ENCODE measurements at regions not wholly inside any gene's neighbourhood (a gene's known extent, or its start where the extent isn't known, plus 50 kb on each side); places are given as distances from the start of the nearest gene placed in this dataset.

DNA sequence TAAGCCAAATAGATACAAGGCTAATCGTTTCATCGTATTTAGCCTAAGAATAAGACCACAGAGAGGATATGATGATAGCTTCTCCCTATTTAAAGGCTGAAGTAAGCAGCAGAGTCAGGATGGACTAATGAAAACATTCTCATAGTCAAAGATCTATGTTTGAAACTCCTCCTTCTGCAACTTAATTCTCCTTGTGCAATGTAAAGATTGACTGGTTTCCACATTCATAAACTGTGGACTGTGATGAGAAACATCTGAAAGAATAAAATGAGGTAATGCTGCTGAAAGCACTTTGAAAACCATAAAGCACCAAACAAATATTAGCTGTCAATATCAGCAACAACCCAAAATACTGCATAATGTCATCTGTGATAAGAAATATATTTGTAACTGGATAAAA lies 361.9 kb downstream of the CSNK1G3 start:
- WGBS (ENCODE audit: insufficient coverage) = no CpG with 5 or more reads among the region's 2 CpGs
- Histone ChIP-seq H3K4me3 (ENCODE audit: low read length) (no peak overlapping the region), H3K27me3 (ENCODE audit: control insufficient read depth, insufficient read depth, low read length) (no peaks in the 10 kb centered on the region), H3K27ac (ENCODE audit: low read length) (no peak overlapping the region), H3K4me1 (ENCODE audit: control insufficient read depth, insufficient read depth, low read length) (peaks cover 18% of the 10 kb centered on the region), H3K9me3 (replicated peaks; ENCODE audit: control insufficient read depth, low read depth, low read length) (no peaks in the 10 kb centered on the region), H3K36me3 (ENCODE audit: control insufficient read depth, insufficient read depth, low read length) (no peaks in the 10 kb centered on the region)
- DNase-seq = peak; percentile 29

DNA sequence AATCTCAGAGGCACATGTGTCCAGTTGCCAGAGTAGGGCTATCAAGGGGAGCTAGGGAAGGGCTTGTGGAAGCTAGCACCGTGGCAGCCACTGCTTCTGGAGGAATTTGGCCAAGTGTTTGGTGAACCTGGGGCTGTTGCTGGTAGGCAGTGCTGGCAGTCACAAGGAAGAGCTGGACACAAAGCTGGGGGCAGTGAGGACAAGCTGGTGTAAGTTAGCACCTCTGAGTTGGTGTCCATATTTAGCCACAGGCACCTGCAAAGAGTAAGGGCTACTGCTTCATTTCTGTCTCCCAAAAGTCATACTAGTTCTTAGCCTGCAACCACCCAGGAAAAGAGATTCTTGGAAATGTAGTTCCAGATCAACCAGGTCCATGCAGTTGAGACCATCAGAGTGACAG lies 359.4 kb downstream of the CSNK1G3 start:
- no peak overlapping the region for H3K4me3 ChIP-seq (ENCODE audit: low read length)
- H3K27ac ChIP-seq (ENCODE audit: low read length) = no peak overlapping the region
- no peaks in the 10 kb centered on the region for H3K27me3 ChIP-seq (ENCODE audit: control insufficient read depth, insufficient read depth, low read length)
- DNase-seq = no peak
- peaks cover 18% of the 10 kb centered on the region for H3K4me1 ChIP-seq (ENCODE audit: control insufficient read depth, insufficient read depth, low read length)
- no peaks in the 10 kb centered on the region for H3K36me3 ChIP-seq (ENCODE audit: control insufficient read depth, insufficient read depth, low read length)
- H3K9me3 ChIP-seq (replicated peaks; ENCODE audit: control insufficient read depth, low read depth, low read length) = no peaks in the 10 kb centered on the region
- WGBS (ENCODE audit: insufficient coverage) = 100% methylated on average over 1 of the region's 1 CpG

DNA sequence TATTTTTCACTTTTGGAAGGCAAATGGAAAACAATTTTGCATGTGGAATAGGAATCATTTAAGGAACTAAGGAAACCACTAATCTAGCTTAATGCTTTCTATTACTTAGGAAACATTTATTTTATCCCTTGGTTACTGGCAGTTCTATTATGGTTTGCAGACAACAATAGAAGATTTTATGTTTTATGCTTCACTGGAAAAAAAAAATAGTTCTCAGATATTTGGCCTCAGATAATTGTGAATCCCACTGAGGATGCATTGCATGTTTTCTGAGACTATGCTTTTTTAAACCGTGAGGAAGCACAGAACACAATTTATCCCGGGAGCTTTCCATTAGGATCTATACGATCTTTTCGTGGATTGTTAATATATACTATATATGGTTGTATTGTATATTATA lies 356.9 kb downstream of the CSNK1G3 start:
- no CpG with 5 or more reads among the region's 4 CpGs for WGBS (ENCODE audit: insufficient coverage)
- Histone ChIP-seq H3K36me3 (ENCODE audit: control insufficient read depth, insufficient read depth, low read length) (no peaks in the 10 kb centered on the region), H3K27ac (ENCODE audit: low read length) (no peak overlapping the region), H3K4me1 (ENCODE audit: control insufficient read depth, insufficient read depth, low read length) (peaks cover 5% of the 10 kb centered on the region), H3K27me3 (ENCODE audit: control insufficient read depth, insufficient read depth, low read length) (no peaks in the 10 kb centered on the region), H3K4me3 (ENCODE audit: low read length) (no peak overlapping the region), H3K9me3 (replicated peaks; ENCODE audit: control insufficient read depth, low read depth, low read length) (no peaks in the 10 kb centered on the region)
- DNase-seq = peak; percentile 90

DNA sequence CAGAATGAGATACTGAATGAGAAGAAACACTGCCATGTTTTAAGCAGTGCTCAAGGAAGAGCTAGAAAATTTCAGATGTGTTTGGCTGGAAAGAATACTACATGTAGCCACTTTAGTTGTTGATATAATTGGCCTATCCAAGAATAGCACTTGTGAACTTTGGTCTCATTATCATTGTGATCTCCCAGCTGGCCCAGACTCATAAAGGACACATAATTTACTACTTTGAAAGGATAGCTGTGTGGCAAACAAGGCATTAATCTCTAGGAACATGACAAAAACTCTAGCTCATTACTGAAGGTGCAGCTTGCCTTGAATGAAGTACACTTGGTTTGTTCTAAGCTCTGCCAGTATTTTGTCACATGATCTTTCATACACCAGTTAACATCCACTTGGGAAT lies 356.3 kb downstream of the CSNK1G3 start:
- H3K27ac ChIP-seq (ENCODE audit: low read length) = no peak overlapping the region
- H3K9me3 ChIP-seq (replicated peaks; ENCODE audit: control insufficient read depth, low read depth, low read length) = no peaks in the 10 kb centered on the region
- H3K36me3 ChIP-seq (ENCODE audit: control insufficient read depth, insufficient read depth, low read length) = no peaks in the 10 kb centered on the region
- H3K27me3 ChIP-seq (ENCODE audit: control insufficient read depth, insufficient read depth, low read length) = no peaks in the 10 kb centered on the region
- peak; percentile 32 for DNase-seq
- no peak overlapping the region for H3K4me3 ChIP-seq (ENCODE audit: low read length)
- H3K4me1 ChIP-seq (ENCODE audit: control insufficient read depth, insufficient read depth, low read length) = peaks cover 5% of the 10 kb centered on the region

DNA sequence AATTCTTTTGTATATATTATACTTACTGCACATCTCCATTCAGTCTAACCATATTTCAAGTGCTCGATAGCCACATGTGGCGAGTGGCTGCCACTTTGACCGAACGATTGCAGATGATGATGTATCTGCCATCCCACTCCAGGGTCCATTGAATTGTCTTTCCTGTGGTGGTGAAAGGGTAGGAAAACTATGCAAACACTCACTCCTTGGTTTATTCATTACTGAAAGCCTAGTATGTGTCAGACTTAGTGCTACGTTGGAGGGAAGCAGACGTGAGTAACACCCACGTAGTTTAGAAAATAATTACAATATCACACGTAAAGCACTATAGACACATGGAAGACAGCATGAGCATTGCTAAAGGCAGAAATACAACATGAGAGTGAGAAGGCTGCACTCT lies 353.7 kb downstream of the CSNK1G3 start:
- Histone ChIP-seq H3K27me3 (ENCODE audit: control insufficient read depth, insufficient read depth, low read length) (no peaks in the 10 kb centered on the region), H3K4me3 (ENCODE audit: low read length) (no peak overlapping the region), H3K9me3 (replicated peaks; ENCODE audit: control insufficient read depth, low read depth, low read length) (no peaks in the 10 kb centered on the region), H3K27ac (ENCODE audit: low read length) (no peak overlapping the region), H3K4me1 (ENCODE audit: control insufficient read depth, insufficient read depth, low read length) (peaks cover 2% of the 10 kb centered on the region), H3K36me3 (ENCODE audit: control insufficient read depth, insufficient read depth, low read length) (no peaks in the 10 kb centered on the region)
- no CpG with 5 or more reads among the region's 8 CpGs for WGBS (ENCODE audit: insufficient coverage)
- no peak for DNase-seq

DNA sequence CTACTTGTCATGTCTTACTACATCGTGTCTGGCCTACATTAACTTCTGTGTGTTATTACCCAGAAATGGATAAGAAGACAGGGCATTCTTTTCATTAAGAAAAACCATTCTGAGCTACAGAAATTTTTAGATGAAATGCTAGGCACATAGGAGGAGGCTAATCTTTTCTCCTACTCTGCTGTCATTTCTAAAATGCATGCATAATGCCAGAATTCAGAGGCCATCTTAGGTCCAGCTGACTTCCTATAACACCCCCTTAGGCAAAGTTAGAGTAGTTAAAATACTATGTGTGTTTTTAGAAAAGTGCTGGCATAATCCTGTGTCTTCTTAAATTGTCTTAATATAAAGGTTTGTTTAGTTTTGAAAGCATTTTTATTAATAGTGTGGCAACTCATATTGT lies 352.6 kb downstream of the CSNK1G3 start:
- no CpG with 5 or more reads among the region's 1 CpG for WGBS (ENCODE audit: insufficient coverage)
- Histone ChIP-seq H3K9me3 (replicated peaks; ENCODE audit: control insufficient read depth, low read depth, low read length) (no peaks in the 10 kb centered on the region), H3K4me3 (ENCODE audit: low read length) (no peak overlapping the region), H3K36me3 (ENCODE audit: control insufficient read depth, insufficient read depth, low read length) (no peaks in the 10 kb centered on the region), H3K4me1 (ENCODE audit: control insufficient read depth, insufficient read depth, low read length) (peaks cover 2% of the 10 kb centered on the region), H3K27ac (ENCODE audit: low read length) (no peak overlapping the region), H3K27me3 (ENCODE audit: control insufficient read depth, insufficient read depth, low read length) (no peaks in the 10 kb centered on the region)
- DNase-seq = no peak

DNA sequence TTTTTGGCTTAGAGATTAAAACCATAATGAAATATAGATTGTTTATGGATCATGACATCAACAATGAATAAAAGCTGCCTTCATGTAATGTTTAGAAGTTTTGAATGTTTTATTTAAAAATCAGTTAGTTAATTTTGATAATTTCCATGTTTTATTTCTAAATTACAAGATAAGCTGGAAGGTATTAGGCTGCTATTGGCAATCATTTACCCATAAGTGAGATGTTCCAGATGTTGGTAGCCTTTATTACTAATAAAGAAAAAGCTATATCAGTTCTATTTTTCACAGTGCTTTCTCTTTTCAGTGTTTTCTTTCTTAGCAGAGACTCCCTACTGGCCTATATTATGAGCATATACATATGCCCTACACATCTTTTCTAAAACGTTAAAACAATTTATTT lies 347.0 kb downstream of the CSNK1G3 start:
- Histone ChIP-seq H3K27ac (ENCODE audit: low read length) (no peak overlapping the region), H3K9me3 (replicated peaks; ENCODE audit: control insufficient read depth, low read depth, low read length) (no peaks in the 10 kb centered on the region), H3K36me3 (ENCODE audit: control insufficient read depth, insufficient read depth, low read length) (no peaks in the 10 kb centered on the region), H3K27me3 (ENCODE audit: control insufficient read depth, insufficient read depth, low read length) (no peaks in the 10 kb centered on the region), H3K4me1 (ENCODE audit: control insufficient read depth, insufficient read depth, low read length) (no peaks in the 10 kb centered on the region), H3K4me3 (ENCODE audit: low read length) (no peak overlapping the region)
- no peak for DNase-seq
- 60% methylated on average over 1 of the region's 1 CpG for WGBS (ENCODE audit: insufficient coverage)

DNA sequence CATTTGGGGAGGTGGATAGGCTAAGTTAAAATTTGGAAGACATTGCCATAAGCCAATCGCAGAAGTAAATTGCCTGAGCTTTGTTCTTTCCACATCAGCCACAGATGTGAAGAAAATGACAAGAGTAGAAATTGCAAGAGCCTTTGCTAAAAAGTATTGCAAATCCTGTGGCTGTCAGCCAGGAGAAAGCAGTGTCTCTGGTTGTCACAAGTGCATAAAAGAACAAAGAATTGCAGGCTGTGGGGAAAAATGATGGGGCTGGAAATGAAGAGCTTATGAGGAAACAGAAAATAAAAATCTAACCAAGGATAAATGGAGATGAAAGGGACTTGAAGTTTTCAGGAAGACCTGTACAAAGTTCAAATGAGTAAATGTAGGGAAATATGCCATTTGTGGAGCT lies 344.8 kb downstream of the CSNK1G3 start:
- no peaks in the 10 kb centered on the region for H3K36me3 ChIP-seq (ENCODE audit: control insufficient read depth, insufficient read depth, low read length)
- no peaks in the 10 kb centered on the region for H3K4me1 ChIP-seq (ENCODE audit: control insufficient read depth, insufficient read depth, low read length)
- no peaks in the 10 kb centered on the region for H3K9me3 ChIP-seq (replicated peaks; ENCODE audit: control insufficient read depth, low read depth, low read length)
- no peak overlapping the region for H3K4me3 ChIP-seq (ENCODE audit: low read length)
- no CpG with 5 or more reads among the region's 1 CpG for WGBS (ENCODE audit: insufficient coverage)
- H3K27ac ChIP-seq (ENCODE audit: low read length) = no peak overlapping the region
- DNase-seq = peak; percentile 44
- H3K27me3 ChIP-seq (ENCODE audit: control insufficient read depth, insufficient read depth, low read length) = no peaks in the 10 kb centered on the region

DNA sequence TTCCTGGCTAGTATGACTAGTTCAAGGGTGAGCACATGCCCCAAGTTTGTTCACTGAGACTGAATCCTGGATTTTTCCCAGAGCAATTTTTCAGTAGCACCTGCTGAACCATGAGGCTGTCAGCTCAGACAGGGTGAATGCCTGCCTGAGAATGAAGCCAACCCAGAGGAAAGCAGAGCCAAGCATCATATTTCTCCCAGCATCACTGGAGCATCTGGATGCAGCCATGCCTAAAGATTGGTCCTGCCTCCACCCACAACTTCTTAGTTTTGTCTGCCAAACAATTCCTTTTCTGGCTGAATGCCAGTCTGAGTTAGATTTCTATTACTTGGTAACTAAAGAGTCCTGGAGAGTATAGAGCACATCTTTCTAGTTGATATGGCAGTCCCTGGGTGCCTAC lies 343.6 kb downstream of the CSNK1G3 start:
- Histone ChIP-seq H3K36me3 (ENCODE audit: control insufficient read depth, insufficient read depth, low read length) (no peaks in the 10 kb centered on the region), H3K4me1 (ENCODE audit: control insufficient read depth, insufficient read depth, low read length) (no peaks in the 10 kb centered on the region), H3K27ac (ENCODE audit: low read length) (no peak overlapping the region), H3K9me3 (replicated peaks; ENCODE audit: control insufficient read depth, low read depth, low read length) (no peaks in the 10 kb centered on the region), H3K4me3 (ENCODE audit: low read length) (no peak overlapping the region), H3K27me3 (ENCODE audit: control insufficient read depth, insufficient read depth, low read length) (no peaks in the 10 kb centered on the region)
- DNase-seq = peak; percentile 60

DNA sequence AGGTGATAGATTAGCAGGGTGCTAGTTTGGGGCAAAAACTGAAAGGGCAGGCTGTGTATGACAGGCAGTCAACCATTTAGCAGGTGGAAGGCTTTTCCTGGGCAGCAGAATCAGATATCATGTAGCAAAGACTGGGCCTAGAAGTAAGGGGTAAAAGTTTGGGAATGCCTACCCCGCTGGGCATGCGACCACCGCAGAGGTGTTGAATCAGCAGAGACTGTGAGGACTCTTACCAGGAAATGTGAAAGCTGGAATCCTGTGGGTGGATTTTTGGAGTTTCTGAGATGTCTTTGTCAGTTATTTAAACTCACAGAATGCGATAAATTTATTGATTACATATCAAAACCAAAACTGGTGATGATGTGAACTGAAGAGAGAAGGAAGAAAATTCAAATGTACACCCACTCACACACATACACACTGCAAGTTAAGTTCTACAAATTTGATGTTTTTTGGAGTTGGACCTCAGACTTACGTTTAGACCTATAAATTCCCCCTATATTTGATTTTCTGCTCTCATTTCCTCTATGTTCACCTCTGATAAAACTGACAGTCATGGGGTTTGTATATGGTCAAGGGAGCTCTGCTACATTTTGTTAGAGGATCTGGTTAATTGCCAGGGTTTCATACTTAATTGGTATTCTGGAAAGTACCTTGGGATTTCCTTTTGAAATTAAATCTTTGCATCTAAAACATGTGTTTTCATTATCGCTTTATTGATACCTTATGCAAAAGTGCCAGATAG lies 333.6 kb downstream of the CSNK1G3 start:
- H3K36me3 ChIP-seq (ENCODE audit: control insufficient read depth, insufficient read depth, low read length) = no peaks in the 10 kb centered on the region
- H3K4me1 ChIP-seq (ENCODE audit: control insufficient read depth, insufficient read depth, low read length) = peaks cover 2% of the 10 kb centered on the region
- no peak for DNase-seq
- no peaks in the 10 kb centered on the region for H3K27me3 ChIP-seq (ENCODE audit: control insufficient read depth, insufficient read depth, low read length)
- no peak overlapping the region for H3K4me3 ChIP-seq (ENCODE audit: low read length)
- peaks cover 3% of the 10 kb centered on the region for H3K9me3 ChIP-seq (replicated peaks; ENCODE audit: control insufficient read depth, low read depth, low read length)
- 100% methylated on average over 1 of the region's 6 CpGs for WGBS (ENCODE audit: insufficient coverage)
- no peak overlapping the region for H3K27ac ChIP-seq (ENCODE audit: low read length)

DNA sequence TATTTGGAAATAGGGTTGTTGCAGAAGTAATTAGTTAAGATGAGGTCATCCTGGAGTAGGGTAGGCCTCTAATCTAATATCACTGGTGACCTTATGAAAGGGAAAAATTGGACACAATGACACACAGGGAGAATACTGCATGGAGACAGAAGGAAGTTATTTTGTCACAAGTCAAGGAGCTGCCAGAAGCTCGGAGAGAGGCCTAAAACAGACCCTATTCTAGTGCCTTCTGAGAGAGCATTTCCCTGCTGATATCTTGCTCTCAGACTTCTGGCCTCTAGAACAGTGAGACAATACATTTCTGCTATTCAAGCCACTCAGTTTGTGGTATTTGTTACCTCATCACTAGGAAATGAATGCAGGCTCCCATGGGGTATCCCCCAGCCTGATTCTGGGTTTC lies 332.9 kb downstream of the CSNK1G3 start:
- Histone ChIP-seq H3K4me3 (ENCODE audit: low read length) (no peak overlapping the region), H3K36me3 (ENCODE audit: control insufficient read depth, insufficient read depth, low read length) (no peaks in the 10 kb centered on the region), H3K4me1 (ENCODE audit: control insufficient read depth, insufficient read depth, low read length) (peaks cover 2% of the 10 kb centered on the region), H3K27me3 (ENCODE audit: control insufficient read depth, insufficient read depth, low read length) (no peaks in the 10 kb centered on the region), H3K27ac (ENCODE audit: low read length) (no peak overlapping the region), H3K9me3 (replicated peaks; ENCODE audit: control insufficient read depth, low read depth, low read length) (peaks cover 3% of the 10 kb centered on the region)
- DNase-seq = peak; percentile 16
- 75% methylated on average over 1 of the region's 1 CpG for WGBS (ENCODE audit: insufficient coverage)

Measured in muscle of leg (tissue), 3 donors.